ENCODE measurements at regions not wholly inside any gene's neighbourhood (a gene's known extent, or its start where the extent isn't known, plus 50 kb on each side); places are given as distances from the start of the nearest gene placed in this dataset.

DNA sequence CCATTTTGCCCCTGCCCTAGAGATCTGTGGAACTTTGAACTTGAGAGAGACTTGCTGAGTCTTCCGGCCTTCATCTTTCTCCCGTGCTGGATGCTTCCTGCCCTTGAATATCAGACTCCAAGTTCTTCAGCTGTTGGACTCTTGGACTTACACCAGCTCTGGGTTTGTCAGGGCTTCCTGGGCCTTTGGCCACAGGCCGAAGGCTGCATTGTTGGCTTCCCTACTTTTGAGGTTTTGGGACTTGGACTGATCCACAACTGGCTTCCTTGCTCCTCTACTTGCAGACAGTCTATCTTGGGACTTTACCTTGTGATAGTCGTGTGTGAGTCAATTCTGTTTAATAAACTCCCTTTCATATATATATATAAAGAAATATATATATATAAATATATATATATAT is 1071.0 kb downstream of the ADGRL3 start:
- in situ Hi-C loops (cut with HindIII; ENCODE audit: low pct_unique_long_range_greater_than_20kb, low sequenced_read_pairs) (no loop called here), intact Hi-C loops (cut with micrococcal nuclease; ENCODE audit: unreplicated experiment) (no loop called here)
- no peak overlapping the region for H3K4me3 ChIP-seq (ENCODE audit: low read depth in 2 of 2, low read length in 2 of 2)
- DNase-seq (ENCODE audit: low read depth, low spot score): no peak
- H3K27ac ChIP-seq (ENCODE audit: low read length): no peak overlapping the region
- no peaks in the 10 kb centered on the region for H3K9me3 ChIP-seq (ENCODE audit: control insufficient read depth, insufficient read depth, low read depth, low read length)
- POLR2A ChIA-PET: no interaction called here
- no peak for ATAC-seq
- CTCF ChIA-PET: no interaction called here
- no peaks in the 10 kb centered on the region for H3K27me3 ChIP-seq (ENCODE audit: control insufficient read depth, insufficient read depth, low read length)
- no TSS peak for BruUV-seq (replicated peaks)
- no peaks in the 10 kb centered on the region for H3K36me3 ChIP-seq (ENCODE audit: control insufficient read depth, insufficient read depth, low read length)
- TF ChIP-seq POLR2AphosphoS5 (IDR thresholded peaks at IDR 0.05; ENCODE audit: low read depth, low read length): no peak
- TF ChIP-seq, protein P1, sequence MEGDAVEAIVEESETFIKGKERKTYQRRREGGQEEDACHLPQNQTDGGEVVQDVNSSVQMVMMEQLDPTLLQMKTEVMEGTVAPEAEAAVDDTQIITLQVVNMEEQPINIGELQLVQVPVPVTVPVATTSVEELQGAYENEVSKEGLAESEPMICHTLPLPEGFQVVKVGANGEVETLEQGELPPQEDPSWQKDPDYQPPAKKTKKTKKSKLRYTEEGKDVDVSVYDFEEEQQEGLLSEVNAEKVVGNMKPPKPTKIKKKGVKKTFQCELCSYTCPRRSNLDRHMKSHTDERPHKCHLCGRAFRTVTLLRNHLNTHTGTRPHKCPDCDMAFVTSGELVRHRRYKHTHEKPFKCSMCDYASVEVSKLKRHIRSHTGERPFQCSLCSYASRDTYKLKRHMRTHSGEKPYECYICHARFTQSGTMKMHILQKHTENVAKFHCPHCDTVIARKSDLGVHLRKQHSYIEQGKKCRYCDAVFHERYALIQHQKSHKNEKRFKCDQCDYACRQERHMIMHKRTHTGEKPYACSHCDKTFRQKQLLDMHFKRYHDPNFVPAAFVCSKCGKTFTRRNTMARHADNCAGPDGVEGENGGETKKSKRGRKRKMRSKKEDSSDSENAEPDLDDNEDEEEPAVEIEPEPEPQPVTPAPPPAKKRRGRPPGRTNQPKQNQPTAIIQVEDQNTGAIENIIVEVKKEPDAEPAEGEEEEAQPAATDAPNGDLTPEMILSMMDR (IDR thresholded peaks at IDR 0.05): no peak
- TF ChIP-seq, protein P2, sequence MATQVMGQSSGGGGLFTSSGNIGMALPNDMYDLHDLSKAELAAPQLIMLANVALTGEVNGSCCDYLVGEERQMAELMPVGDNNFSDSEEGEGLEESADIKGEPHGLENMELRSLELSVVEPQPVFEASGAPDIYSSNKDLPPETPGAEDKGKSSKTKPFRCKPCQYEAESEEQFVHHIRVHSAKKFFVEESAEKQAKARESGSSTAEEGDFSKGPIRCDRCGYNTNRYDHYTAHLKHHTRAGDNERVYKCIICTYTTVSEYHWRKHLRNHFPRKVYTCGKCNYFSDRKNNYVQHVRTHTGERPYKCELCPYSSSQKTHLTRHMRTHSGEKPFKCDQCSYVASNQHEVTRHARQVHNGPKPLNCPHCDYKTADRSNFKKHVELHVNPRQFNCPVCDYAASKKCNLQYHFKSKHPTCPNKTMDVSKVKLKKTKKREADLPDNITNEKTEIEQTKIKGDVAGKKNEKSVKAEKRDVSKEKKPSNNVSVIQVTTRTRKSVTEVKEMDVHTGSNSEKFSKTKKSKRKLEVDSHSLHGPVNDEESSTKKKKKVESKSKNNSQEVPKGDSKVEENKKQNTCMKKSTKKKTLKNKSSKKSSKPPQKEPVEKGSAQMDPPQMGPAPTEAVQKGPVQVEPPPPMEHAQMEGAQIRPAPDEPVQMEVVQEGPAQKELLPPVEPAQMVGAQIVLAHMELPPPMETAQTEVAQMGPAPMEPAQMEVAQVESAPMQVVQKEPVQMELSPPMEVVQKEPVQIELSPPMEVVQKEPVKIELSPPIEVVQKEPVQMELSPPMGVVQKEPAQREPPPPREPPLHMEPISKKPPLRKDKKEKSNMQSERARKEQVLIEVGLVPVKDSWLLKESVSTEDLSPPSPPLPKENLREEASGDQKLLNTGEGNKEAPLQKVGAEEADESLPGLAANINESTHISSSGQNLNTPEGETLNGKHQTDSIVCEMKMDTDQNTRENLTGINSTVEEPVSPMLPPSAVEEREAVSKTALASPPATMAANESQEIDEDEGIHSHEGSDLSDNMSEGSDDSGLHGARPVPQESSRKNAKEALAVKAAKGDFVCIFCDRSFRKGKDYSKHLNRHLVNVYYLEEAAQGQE (IDR thresholded peaks at IDR 0.05; ENCODE audit: insufficient read depth in 1 of 2, low read depth in 2 of 2, low read length in 1 of 2): no peak
- no peak for TF ChIP-seq SIN3A (IDR thresholded peaks at IDR 0.05; ENCODE audit: borderline replicate concordance, insufficient read depth, low read depth, low read length)
- TF ChIP-seq TCF7L2 (IDR thresholded peaks at IDR 0.05; ENCODE audit: low read depth, low read length): no peak
- H3K4me1 ChIP-seq (ENCODE audit: control insufficient read depth, insufficient read depth, low read length): no peaks in the 10 kb centered on the region

DNA sequence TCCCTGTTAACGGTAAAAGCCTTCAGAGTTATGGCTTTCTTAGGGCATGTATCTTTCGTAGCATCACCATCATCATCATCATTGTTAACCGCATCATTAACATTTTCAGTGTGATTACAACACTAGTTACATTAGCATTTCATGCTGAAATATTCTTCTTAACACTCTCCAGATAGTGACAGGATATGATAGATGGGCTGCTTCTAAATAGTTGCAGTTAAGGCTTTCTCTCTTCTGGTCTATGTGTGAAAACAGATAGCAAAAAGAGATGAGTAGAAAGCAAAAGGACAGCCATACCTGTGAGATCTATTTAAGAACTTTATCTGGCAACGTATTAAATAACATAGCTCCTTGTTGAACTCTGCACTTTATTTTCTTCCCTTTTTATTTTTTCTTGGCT is 1069.8 kb downstream of the ADGRL3 start:
- no TSS peak for BruUV-seq (replicated peaks)
- CTCF ChIA-PET: no interaction called here
- intact Hi-C loops (cut with micrococcal nuclease; ENCODE audit: unreplicated experiment) (no loop called here), in situ Hi-C loops (cut with HindIII; ENCODE audit: low pct_unique_long_range_greater_than_20kb, low sequenced_read_pairs) (no loop called here)
- Histone ChIP-seq H3K4me1 (ENCODE audit: control insufficient read depth, insufficient read depth, low read length) (no peaks in the 10 kb centered on the region), H3K36me3 (ENCODE audit: control insufficient read depth, insufficient read depth, low read length) (no peaks in the 10 kb centered on the region), H3K27me3 (ENCODE audit: control insufficient read depth, insufficient read depth, low read length) (no peaks in the 10 kb centered on the region), H3K4me3 (ENCODE audit: low read depth in 2 of 2, low read length in 2 of 2) (no peak overlapping the region), H3K9me3 (ENCODE audit: control insufficient read depth, insufficient read depth, low read depth, low read length) (no peaks in the 10 kb centered on the region), H3K27ac (ENCODE audit: low read length) (no peak overlapping the region)
- POLR2A ChIA-PET: no interaction called here
- TF ChIP-seq, protein P1 (IDR thresholded peaks at IDR 0.05): no peak
- no peak for TF ChIP-seq SIN3A (IDR thresholded peaks at IDR 0.05; ENCODE audit: borderline replicate concordance, insufficient read depth, low read depth, low read length)
- TF ChIP-seq, protein P2 (IDR thresholded peaks at IDR 0.05; ENCODE audit: insufficient read depth in 1 of 2, low read depth in 2 of 2, low read length in 1 of 2): no peak
- no peak for TF ChIP-seq TCF7L2 (IDR thresholded peaks at IDR 0.05; ENCODE audit: low read depth, low read length)
- no peak for TF ChIP-seq POLR2AphosphoS5 (IDR thresholded peaks at IDR 0.05; ENCODE audit: low read depth, low read length)
- DNase-seq (ENCODE audit: low read depth, low spot score) (no peak), ATAC-seq (no peak)

Measured in Panc1 (cell line).